ENCODE measurements at regions not wholly inside any gene's neighbourhood (a gene's known extent, or its start where the extent isn't known, plus 50 kb on each side); places are given as distances from the start of the nearest gene placed in this dataset.

DNA sequence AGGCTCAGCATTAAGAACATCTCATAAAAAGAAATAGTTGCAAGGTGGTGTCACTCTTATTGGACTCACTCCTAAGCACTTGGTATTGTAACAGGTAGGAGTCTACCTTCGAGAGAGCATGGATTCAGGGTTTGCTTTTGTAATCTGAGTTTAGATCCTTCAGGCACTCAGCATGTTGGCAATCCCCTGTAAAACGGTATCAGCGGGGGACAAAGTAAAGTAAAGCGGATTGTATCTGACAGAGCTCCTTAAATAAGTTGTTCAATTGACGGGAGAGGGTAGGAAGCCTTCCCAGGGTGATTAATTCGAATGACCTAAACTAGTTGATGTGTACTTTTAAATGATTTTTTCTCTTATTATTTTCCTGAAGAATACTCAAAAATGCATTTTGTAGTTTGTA lies 869.8 kb upstream of the EPHA7 start:
- TF ChIP-seq, protein P1, sequence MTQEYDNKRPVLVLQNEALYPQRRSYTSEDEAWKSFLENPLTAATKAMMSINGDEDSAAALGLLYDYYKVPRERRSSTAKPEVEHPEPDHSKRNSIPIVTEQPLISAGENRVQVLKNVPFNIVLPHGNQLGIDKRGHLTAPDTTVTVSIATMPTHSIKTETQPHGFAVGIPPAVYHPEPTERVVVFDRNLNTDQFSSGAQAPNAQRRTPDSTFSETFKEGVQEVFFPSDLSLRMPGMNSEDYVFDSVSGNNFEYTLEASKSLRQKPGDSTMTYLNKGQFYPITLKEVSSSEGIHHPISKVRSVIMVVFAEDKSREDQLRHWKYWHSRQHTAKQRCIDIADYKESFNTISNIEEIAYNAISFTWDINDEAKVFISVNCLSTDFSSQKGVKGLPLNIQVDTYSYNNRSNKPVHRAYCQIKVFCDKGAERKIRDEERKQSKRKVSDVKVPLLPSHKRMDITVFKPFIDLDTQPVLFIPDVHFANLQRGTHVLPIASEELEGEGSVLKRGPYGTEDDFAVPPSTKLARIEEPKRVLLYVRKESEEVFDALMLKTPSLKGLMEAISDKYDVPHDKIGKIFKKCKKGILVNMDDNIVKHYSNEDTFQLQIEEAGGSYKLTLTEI (CRISPR knock-in tag; conservative IDR thresholded peaks at IDR 0.05) = no peak
- TF ChIP-seq NFYB (CRISPR knock-in tag; IDR thresholded peaks at IDR 0.05) = no peak

Measured in HepG2 (cell line).